Endothelial cell of umbilical vein (primary cell): ENCODE measurements at regions not wholly inside any gene's neighbourhood (a gene's known extent, or its start where the extent isn't known, plus 50 kb on each side); places are given as distances from the start of the nearest gene placed in this dataset.

ENCODE experiments used
- EZH2 ChIP-seq: IDR thresholded peaks from 2 replicates; pipeline ENCODE4 v1.6.1; 2012; ENCODE audit warnings: borderline replicate concordance, low read depth, mild to moderate bottlenecking, moderate library complexity, low read length, inconsistent platforms; ENCODE audit not compliant: severe bottlenecking
- FOS ChIP-seq: IDR thresholded peaks from 2 replicates; pipeline ENCODE4 v1.6.1; 2011; ENCODE audit warnings: mild to moderate bottlenecking, low read length, moderate library complexity, borderline replicate concordance; ENCODE audit not compliant: insufficient read depth
- GATA2 ChIP-seq: IDR thresholded peaks from 2 replicates; pipeline ENCODE4 v1.7.0; 2011; ENCODE audit warnings: low read depth, mild to moderate bottlenecking, moderate library complexity, mixed read lengths, low read length; ENCODE audit not compliant: insufficient read length, insufficient read depth
- JUN ChIP-seq: IDR thresholded peaks from 2 replicates; pipeline ENCODE4 v1.6.1; 2011; ENCODE audit warnings: borderline replicate concordance, low read depth; ENCODE audit not compliant: insufficient read length, insufficient read depth
- POLR2A ChIP-seq: IDR thresholded peaks from 2 replicates; pipeline ENCODE4 v1.6.1; 2012; ENCODE audit warnings: low read depth, mild to moderate bottlenecking, control low read depth, low read length
- POLR2AphosphoS5 ChIP-seq: IDR thresholded peaks from 2 replicates; pipeline ENCODE4 v1.6.1; 2012; ENCODE audit warnings: low read depth, mild to moderate bottlenecking, control low read depth, low read length, moderate library complexity; ENCODE audit not compliant: insufficient read depth
- TF ChIP-seq, protein P1 (sequence below), 2 donors: IDR thresholded peaks; 1 replicate in 1 of 2; 2 replicates in 1 of 2; pipeline ENCODE4 v1.5.1; 2011; ENCODE audit warnings: low read length in 2 of 2, mild to moderate bottlenecking in 2 of 2, moderate library complexity in 2 of 2, control low read depth in 1 of 2, inconsistent platforms in 1 of 2, low read depth in 1 of 2; ENCODE audit not compliant: insufficient read depth in 1 of 2; ENCODE audit errors: extremely low read depth in 1 of 2
- TF ChIP-seq, protein P2 (sequence below): IDR thresholded peaks from 2 replicates; pipeline ENCODE4 v1.6.1; 2011; ENCODE audit not compliant: insufficient read depth, insufficient read length

DNA sequence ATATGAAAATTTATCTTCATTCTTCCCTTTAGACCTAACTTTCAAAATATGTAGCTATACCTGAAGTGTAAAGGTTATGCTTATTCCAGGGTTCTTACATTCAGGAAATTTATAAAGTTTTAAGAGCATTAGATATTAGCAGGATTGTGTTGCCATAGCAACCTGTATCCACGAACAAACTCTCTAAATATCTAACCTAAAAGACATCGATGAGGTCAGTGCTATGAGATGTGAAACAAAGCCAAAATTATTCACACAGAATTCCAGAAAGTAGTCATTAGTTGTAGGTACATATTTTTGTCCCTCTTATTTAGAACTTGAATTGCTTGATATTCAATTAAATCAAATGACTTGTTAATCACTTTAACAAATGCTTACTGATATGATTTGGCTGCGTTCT is 705.3 kb downstream of the SOCS6 start:
- TF ChIP-seq, protein P1, sequence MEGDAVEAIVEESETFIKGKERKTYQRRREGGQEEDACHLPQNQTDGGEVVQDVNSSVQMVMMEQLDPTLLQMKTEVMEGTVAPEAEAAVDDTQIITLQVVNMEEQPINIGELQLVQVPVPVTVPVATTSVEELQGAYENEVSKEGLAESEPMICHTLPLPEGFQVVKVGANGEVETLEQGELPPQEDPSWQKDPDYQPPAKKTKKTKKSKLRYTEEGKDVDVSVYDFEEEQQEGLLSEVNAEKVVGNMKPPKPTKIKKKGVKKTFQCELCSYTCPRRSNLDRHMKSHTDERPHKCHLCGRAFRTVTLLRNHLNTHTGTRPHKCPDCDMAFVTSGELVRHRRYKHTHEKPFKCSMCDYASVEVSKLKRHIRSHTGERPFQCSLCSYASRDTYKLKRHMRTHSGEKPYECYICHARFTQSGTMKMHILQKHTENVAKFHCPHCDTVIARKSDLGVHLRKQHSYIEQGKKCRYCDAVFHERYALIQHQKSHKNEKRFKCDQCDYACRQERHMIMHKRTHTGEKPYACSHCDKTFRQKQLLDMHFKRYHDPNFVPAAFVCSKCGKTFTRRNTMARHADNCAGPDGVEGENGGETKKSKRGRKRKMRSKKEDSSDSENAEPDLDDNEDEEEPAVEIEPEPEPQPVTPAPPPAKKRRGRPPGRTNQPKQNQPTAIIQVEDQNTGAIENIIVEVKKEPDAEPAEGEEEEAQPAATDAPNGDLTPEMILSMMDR (IDR thresholded peaks at IDR 0.05; ENCODE audit: extremely low read depth in 1 of 2, insufficient read depth in 1 of 2, low read depth in 1 of 2, low read length in 2 of 2): no peak
- no peak for TF ChIP-seq FOS
- TF ChIP-seq EZH2: no peak
- TF ChIP-seq GATA2: no peak
- TF ChIP-seq POLR2A: no peak
- no peak for TF ChIP-seq POLR2AphosphoS5
- TF ChIP-seq JUN: no peak
- TF ChIP-seq, protein P2, sequence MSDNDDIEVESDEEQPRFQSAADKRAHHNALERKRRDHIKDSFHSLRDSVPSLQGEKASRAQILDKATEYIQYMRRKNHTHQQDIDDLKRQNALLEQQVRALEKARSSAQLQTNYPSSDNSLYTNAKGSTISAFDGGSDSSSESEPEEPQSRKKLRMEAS: no peak
